Neural progenitor cell (in vitro differentiated cells): ENCODE measurements at regions not wholly inside any gene's neighbourhood (a gene's known extent, or its start where the extent isn't known, plus 50 kb on each side); places are given as distances from the start of the nearest gene placed in this dataset.

Experiments
- CTCF ChIP-seq: fragments of 200-600 bp; sonication (generic); IDR thresholded peaks from 2 replicates; pipeline ENCODE4 v1.5.1; 2017; ENCODE audit warnings: antibody characterized with exemption, mild to moderate bottlenecking
- EZH2 ChIP-seq: fragments of 200-600 bp; sonication (generic); IDR thresholded peaks from 2 replicates; pipeline ENCODE4 v1.6.1; 2017; ENCODE audit warnings: antibody characterized with exemption, mild to moderate bottlenecking, moderate library complexity
- EZH2phosphoT487 ChIP-seq: fragments of 200-600 bp; sonication (generic); IDR thresholded peaks from 2 replicates; pipeline ENCODE4 v1.6.1; 2017; ENCODE audit warnings: antibody characterized with exemption

- TF ChIP-seq CTCF = no peak
- no peak for TF ChIP-seq EZH2
- no peak for TF ChIP-seq EZH2phosphoT487
These were observed 273.2 kb downstream of the BCL2 start for GRCh38 chr18:63046375-63046774.
